Activated naive CD8-positive, alpha-beta T cell treated with anti-CD3 and anti-CD28 coated beads for 36 hours (primary cell): ENCODE measurements at regions not wholly inside any gene's neighbourhood (a gene's known extent, or its start where the extent isn't known, plus 50 kb on each side); places are given as distances from the start of the nearest gene placed in this dataset.
"Not testable (repeated sequence)": the region's sequence is repeated elsewhere in the genome, so short reads cannot be mapped to it uniquely, and the experiment has no call there.

Experiments
- DNase-seq: peaks from one replicate; pipeline ENCODE4 v3.0.0; 2021
- H3K27ac Mint-ChIP-seq: one replicate; pipeline ENCODE4 v1.8.0; 2022; ENCODE audit warnings: mild to moderate bottlenecking, moderate library complexity, mixed read lengths
- H3K27me3 Mint-ChIP-seq: one replicate; pipeline ENCODE4 v1.8.0; 2022; ENCODE audit warnings: mild to moderate bottlenecking, mixed read lengths
- H3K36me3 Mint-ChIP-seq: one replicate; pipeline ENCODE4 v1.8.0; 2021; ENCODE audit warnings: mild to moderate bottlenecking, mixed read lengths
- H3K4me1 Mint-ChIP-seq: one replicate; pipeline ENCODE4 v1.8.0; 2021; ENCODE audit warnings: mixed read lengths
- H3K4me3 Mint-ChIP-seq: one replicate; pipeline ENCODE4 v1.8.0; 2022; ENCODE audit warnings: mild to moderate bottlenecking, moderate library complexity, mixed read lengths
- H3K9me3 Mint-ChIP-seq: one replicate; pipeline ENCODE4 v1.8.0; 2022; ENCODE audit warnings: mixed read lengths

DNA sequence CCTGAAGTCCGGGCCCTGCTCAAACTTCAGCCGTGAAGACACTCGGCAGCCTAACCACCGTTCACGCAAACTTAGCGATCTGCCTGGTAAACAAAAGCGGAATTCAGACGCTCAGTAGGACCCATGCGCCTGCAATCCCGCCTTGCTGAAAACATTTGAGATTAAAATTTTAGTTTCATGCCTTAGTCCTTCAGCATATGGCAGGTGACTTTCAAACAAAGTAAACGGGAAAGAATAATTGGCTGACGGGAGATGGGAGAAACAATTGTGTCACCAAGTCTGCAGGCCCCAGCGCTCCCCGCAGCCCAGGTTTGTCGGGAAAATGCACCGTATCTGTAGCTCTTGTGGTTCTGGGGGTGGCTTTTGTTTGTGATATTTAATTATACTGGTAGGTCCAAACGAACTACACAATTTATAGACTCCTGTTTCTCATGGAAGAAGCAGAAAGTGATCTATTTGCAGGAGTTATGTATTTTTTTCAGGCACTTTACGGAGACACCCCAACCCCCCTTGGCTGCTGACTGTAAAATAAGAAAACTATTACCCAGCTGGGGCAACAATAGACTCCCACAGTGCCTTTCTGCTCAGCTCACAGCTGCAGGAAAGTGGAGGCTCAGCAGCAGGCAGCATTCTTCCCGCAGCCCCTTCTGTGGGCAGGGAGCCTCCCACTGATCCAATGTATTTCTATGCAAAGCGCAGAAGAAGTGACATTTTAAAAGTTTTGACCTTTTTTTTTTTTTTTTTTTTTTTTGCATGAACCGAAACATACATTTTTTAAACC is 94.8 kb downstream of the SOX1 start:
- Mint-ChIP-seq H3K4me1 (no peaks in the 10 kb centered on the region), H3K9me3 (peaks cover 1% of the 10 kb centered on the region), H3K27ac (no peak overlapping the region), H3K36me3 (no peaks in the 10 kb centered on the region), H3K27me3 (peaks cover 48% of the 10 kb centered on the region), H3K4me3 (no peak overlapping the region)
- no peak for DNase-seq

- not testable (repeated sequence) for H3K4me3 Mint-ChIP-seq, H3K4me1 Mint-ChIP-seq, DNase-seq, H3K9me3 Mint-ChIP-seq, H3K36me3 Mint-ChIP-seq, H3K27ac Mint-ChIP-seq
- peaks cover 44% of the 10 kb centered on the region for H3K27me3 Mint-ChIP-seq
Measured at GRCh38 chr13:112163691-112164660, 97.0 kb downstream of the SOX1 start.

DNA sequence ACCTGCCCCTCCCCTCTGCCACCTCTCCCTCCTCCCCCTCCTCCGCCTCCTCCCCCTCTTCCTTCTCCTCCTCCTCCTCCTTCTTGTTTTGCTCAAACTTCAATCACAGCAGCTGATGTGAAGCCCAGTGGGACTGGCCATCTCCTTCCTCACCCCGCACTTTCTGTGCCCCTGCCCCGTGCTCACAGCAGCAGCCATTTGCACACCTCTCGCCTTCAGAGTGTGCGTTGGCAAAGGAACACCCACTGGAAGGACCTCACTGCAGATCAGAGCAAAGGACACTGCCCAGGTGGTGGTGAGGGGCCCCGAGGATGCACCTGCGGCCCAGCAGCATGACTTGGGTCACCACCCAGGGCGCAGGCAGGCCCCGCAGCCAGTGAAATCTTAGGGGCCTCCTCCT is 98.8 kb downstream of the SOX1 start:
- no peaks in the 10 kb centered on the region for H3K36me3 Mint-ChIP-seq
- peaks cover 29% of the 10 kb centered on the region for H3K27me3 Mint-ChIP-seq
- no peak overlapping the region for H3K27ac Mint-ChIP-seq
- H3K4me1 Mint-ChIP-seq = no peaks in the 10 kb centered on the region
- no peaks in the 10 kb centered on the region for H3K9me3 Mint-ChIP-seq
- DNase-seq = no peak
- no peak overlapping the region for H3K4me3 Mint-ChIP-seq

GRCh38 chr13:112168761-112169160 is 101.8 kb downstream of the SOX1 start:
- H3K4me1 Mint-ChIP-seq = no peaks in the 10 kb centered on the region
- DNase-seq = no peak
- H3K36me3 Mint-ChIP-seq = no peaks in the 10 kb centered on the region
- no peak overlapping the region for H3K4me3 Mint-ChIP-seq
- H3K9me3 Mint-ChIP-seq = no peaks in the 10 kb centered on the region
- no peak overlapping the region for H3K27ac Mint-ChIP-seq
- H3K27me3 Mint-ChIP-seq = peaks cover 11% of the 10 kb centered on the region

DNA sequence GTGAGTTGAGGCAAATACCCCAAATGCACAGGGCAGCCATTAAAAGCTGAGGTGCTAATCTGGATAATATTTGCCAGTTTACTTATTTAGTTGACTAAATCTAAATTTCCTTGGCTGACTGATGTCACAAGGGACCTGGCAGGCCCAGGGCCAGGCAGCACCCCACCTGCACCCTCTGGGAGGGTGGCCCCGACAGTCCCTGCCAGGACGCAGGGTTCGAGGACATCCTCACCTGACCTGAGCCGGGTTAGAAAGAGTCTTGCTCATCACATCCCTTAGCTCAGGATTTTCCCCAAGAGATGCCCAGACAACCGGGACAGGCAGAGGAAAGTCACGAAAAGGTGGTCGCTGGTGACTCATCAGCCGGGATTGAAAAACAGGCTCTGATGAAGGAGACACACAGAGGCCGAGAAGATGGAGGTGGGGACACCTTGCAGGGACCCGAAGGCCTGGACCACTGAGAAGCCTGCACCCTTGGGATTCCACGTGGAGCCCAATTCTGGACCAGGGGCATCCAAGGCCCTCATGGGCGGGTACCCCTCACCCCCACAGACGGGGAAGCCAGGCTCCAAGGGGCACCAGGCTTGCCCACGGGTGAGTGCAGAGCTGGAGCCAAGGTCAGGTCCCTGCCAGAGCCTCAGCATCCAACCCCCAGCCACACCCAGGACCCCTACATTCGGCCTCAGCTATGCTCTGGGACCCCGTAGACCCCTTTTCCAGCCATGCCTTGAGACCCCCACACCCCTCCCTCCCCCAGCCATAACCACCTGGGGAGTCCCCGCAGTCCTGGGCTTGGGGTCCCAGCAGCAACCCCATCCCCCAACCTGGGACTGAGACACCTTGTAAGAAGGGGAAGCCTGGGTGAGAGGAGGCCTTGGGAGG is 103.2 kb downstream of the SOX1 start:
- peaks cover 8% of the 10 kb centered on the region for H3K27me3 Mint-ChIP-seq
- H3K36me3 Mint-ChIP-seq = no peaks in the 10 kb centered on the region
- no peak for DNase-seq
- H3K27ac Mint-ChIP-seq = no peak overlapping the region
- no peaks in the 10 kb centered on the region for H3K4me1 Mint-ChIP-seq
- H3K4me3 Mint-ChIP-seq = no peak overlapping the region
- peaks cover 3% of the 10 kb centered on the region for H3K9me3 Mint-ChIP-seq

DNA sequence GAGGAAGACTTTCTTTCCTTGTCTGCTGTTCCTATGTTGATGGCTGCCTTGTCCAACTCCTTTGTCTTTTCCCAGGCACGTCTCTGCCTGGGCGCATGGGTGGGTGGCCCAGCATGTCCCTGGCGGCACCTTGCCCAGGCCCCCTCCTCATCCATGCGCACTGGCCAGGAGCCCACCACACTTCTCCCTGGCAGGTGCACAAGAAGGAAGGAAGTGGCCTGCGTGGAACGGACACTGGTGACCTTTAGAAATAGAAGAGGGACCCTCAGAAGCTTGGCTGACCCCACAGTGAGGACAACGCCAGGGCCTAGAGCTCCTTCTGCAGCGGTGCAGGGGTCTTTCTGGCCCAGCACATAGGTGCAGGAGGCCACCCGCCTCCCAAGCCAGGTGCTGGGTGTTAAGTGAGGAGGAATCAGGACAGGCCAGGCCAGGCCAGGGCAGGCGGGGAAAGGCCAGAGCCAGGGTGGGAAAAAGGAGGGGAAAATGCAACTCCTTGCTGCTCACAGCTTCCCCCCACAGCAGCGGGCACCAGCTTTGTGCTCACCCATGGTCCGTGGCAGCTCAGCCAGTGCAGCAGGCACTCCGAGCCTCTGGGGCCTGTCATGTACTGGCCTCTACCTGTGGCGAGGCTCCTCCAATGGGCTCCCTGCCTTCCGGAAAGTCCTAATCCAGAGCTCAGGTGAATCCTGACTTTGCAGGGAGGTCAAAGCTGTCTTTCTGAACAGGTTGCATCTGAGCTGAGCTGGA is 104.0 kb downstream of the SOX1 start:
- Mint-ChIP-seq H3K27ac (no peak overlapping the region), H3K27me3 (peaks cover 8% of the 10 kb centered on the region), H3K36me3 (no peaks in the 10 kb centered on the region), H3K4me1 (no peaks in the 10 kb centered on the region), H3K9me3 (peaks cover 3% of the 10 kb centered on the region), H3K4me3 (no peak overlapping the region)
- DNase-seq = no peak

DNA sequence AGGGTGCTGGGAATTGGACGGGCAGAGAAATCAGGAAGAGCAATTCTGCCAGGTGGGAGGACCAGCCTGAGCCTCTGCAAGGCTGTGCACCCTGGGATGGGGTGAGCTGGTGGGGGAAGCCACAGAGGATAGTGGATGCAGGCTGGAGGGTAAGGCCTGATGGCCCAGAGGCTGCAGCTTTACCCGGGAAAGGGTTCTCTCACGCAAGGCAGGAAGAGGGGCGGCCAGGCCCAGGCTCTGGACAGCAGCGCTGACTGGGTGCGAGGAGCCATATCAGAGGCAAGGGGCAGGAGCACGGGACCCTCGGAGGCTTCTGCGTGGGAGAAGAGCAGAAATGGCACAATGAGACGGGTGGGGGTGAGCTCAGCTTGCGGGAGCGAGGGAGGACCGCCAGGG is 104.6 kb downstream of the SOX1 start:
- Mint-ChIP-seq H3K27ac (no peak overlapping the region), H3K27me3 (peaks cover 7% of the 10 kb centered on the region), H3K9me3 (peaks cover 3% of the 10 kb centered on the region), H3K36me3 (no peaks in the 10 kb centered on the region), H3K4me3 (no peak overlapping the region), H3K4me1 (no peaks in the 10 kb centered on the region)
- DNase-seq = no peak

DNA sequence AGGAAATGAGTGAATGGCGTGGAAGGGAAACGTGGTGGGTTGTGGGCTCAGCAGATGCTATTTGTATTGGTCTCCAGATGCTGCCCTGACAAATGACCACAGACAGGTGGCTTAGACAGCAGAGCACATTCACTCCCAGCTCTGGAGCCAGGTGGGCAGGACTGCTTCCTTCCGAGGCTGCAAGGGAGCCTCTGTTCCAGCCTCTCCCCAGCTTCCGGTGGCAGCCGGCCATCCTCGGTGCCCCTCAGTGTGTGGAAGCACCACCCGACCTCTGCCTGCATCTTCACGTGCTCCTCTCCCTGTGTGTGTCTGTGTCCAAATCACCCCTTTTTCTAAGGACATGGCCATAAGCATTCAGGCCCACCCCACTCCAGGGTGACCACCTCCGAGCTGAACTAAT is 105.1 kb downstream of the SOX1 start:
- Mint-ChIP-seq H3K4me1 (no peaks in the 10 kb centered on the region), H3K4me3 (no peak overlapping the region), H3K27ac (no peak overlapping the region), H3K9me3 (peaks cover 3% of the 10 kb centered on the region), H3K36me3 (no peaks in the 10 kb centered on the region), H3K27me3 (peaks cover 4% of the 10 kb centered on the region)
- no peak for DNase-seq

GRCh38 chr13:112172641-112173251 is 105.8 kb downstream of the SOX1 start:
- DNase-seq = no peak
- Mint-ChIP-seq H3K4me1 (no peaks in the 10 kb centered on the region), H3K27me3 (peaks cover 4% of the 10 kb centered on the region), H3K9me3 (peaks cover 3% of the 10 kb centered on the region), H3K4me3 (no peak overlapping the region), H3K27ac (no peak overlapping the region), H3K36me3 (no peaks in the 10 kb centered on the region)

- H3K9me3 Mint-ChIP-seq = peaks cover 3% of the 10 kb centered on the region
- H3K27me3 Mint-ChIP-seq = peaks cover 4% of the 10 kb centered on the region
- H3K4me3 Mint-ChIP-seq = no peak overlapping the region
- no peaks in the 10 kb centered on the region for H3K4me1 Mint-ChIP-seq
- no peak overlapping the region for H3K27ac Mint-ChIP-seq
- DNase-seq = no peak
- no peaks in the 10 kb centered on the region for H3K36me3 Mint-ChIP-seq
Measured at GRCh38 chr13:112174476-112175110, 107.6 kb downstream of the SOX1 start.

DNA sequence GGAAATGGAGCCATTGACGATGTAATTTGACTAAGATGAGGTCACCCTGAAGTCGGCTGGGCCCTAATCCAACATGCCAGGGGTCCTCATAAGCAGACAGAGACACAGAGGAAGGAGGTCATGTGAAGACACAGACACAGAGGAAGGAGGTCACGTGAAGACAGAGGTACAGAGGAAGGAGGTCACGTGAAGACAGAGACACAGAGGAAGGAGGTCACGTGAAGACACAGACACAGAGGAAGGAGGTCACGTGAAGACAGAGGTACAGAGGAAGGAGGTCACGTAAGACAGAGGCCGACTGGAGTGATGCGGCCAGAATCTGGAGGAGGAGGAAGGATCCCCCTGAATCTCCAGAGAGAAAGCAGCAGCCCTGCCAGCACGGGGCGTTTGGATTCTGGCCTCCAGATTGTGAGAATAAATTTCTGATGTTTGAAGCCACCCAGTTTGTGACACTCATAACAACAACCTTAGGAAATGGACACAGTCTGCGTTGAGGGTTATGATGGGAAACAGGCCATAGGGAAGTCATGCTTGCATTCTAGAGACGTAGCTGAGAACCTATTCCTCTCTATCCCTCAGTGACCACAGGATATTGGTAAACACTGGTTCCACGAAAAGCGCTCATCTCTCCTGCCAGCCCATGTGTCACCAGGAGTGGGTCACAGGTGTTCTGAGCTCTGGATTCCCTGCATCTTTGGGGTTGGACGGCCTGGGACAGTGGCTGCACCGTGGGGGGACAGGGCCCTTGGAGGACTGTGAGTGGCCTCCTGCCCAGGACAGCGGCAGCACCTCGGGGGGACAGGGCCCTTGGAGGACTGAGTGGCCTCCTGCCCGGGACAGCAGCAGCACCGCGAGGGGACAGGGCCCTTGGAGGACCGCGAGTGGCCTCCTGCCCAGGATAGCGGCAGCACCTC is 108.5 kb downstream of the SOX1 start:
- Mint-ChIP-seq H3K4me3 (no peak overlapping the region), H3K27me3 (peaks cover 4% of the 10 kb centered on the region), H3K27ac (no peak overlapping the region), H3K36me3 (no peaks in the 10 kb centered on the region), H3K9me3 (peaks cover 3% of the 10 kb centered on the region), H3K4me1 (no peaks in the 10 kb centered on the region)
- DNase-seq = no peak

GRCh38 chr13:112176141-112177119 is 109.5 kb downstream of the SOX1 start:
- not testable (repeated sequence) for H3K27me3 Mint-ChIP-seq, H3K27ac Mint-ChIP-seq, H3K36me3 Mint-ChIP-seq, H3K4me1 Mint-ChIP-seq, H3K4me3 Mint-ChIP-seq, DNase-seq, H3K9me3 Mint-ChIP-seq
